ENCODE measurements at regions not wholly inside any gene's neighbourhood (a gene's known extent, or its start where the extent isn't known, plus 50 kb on each side); places are given as distances from the start of the nearest gene placed in this dataset.

GRCh38 chr2:34601561-34601960 lies 1002.5 kb upstream of the FAM98A start:
- ChIA-PET POLR2A (ENCODE audit: low non-redundant PET) (no interaction called here), CTCF (interaction anchor here (0.6 to 0.9 kb wide), 2 partner anchors 106 to 980 kb away, joined by 3 read pairs; no protein-coding TSS in a partner anchor)
- TF ChIP-seq CTCF (conservative IDR thresholded peaks at IDR 0.05; ENCODE audit: low read depth), result no peak
- H3K27ac ChIP-seq, result no peak overlapping the region
- DNase-seq (ENCODE audit: low spot score), result no peak

DNA sequence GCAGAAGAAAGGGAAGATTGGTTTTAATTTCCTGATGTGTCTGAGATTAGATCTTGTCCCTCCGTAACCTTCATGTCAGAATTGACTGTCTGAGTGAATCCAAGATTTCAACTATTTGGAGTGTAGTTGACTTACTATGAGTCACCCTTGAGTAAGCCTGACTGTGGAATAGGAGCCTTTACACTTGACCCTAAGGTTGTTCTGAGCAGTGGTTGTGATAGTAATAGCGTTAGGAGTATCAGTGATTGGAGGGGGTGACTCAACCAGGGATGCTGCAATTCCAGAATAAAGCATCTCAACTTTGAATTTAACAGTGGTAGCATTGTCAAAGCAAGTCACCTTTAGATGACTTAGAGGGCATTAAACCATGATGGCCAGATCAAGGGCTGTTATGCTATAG lies 979.5 kb upstream of the FAM98A start:
- H3K27ac ChIP-seq, result no peak overlapping the region
- peak; percentile 53 for DNase-seq (ENCODE audit: low spot score)
- ChIA-PET POLR2A (ENCODE audit: low non-redundant PET) (no interaction called here), CTCF (no interaction called here)
- no peak for TF ChIP-seq CTCF (conservative IDR thresholded peaks at IDR 0.05; ENCODE audit: low read depth)

DNA sequence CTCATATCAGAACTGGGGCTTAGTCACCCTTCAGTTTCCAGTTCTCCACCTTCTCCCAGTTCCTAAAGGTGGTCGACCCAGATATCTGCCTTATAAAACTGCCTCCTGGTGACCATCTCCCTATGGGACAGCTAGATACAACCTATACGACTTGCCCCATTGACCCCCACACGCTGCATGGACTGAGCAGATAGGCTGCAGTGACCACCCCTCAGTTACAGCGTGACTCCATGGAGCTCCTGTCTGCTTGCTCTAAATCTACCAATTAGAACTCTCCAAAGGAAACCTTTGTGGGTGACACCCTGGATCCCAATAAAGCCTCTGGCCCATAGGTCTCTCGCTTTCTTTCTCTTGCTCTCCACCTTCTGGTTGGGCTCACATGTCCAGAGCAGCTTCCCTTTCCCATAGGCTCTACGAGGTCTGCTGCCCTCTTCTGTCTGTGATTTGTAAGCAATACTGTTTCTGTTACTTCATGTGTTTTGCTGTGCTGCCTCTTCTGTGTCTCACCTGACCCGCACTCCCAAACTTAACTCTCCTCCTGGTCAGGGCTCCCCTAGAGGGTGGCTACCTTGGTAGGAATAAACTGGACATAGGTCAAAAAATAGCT lies 971.3 kb upstream of the FAM98A start:
- TF ChIP-seq CTCF (conservative IDR thresholded peaks at IDR 0.05; ENCODE audit: low read depth), result no peak; the same call in 1 of the 2 replicates
- ChIA-PET POLR2A (ENCODE audit: low non-redundant PET) (no interaction called here), CTCF (interaction anchor here (0.6 to 1.2 kb wide), 9 partner anchors 11 to 1008 kb away, joined by 3 to 6 read pairs (median 4); no protein-coding TSS in a partner anchor)
- DNase-seq (ENCODE audit: low spot score), result peak; percentile 42
- no peak overlapping the region for H3K27ac ChIP-seq

DNA sequence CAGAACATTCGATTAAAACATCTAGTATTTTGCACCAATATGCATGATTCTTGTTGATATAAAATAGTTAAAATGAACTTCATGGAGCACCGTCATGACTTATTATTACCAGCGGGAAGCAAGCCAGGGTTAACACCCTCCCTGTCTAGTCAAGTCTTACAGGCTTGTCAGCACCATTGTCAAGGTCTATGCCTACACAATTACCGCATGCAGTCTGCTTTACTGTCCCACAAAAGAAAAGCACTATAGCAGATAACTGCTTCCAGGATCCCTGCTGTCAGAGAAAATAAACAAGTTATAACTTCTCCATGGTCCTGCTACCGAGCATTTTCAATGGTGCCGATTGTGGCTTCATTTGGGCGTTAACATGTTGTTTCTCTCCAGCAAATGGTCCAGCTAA lies 968.0 kb upstream of the FAM98A start:
- no peak for DNase-seq (ENCODE audit: low spot score)
- no peak overlapping the region for H3K27ac ChIP-seq
- no peak for TF ChIP-seq CTCF (conservative IDR thresholded peaks at IDR 0.05; ENCODE audit: low read depth)
- ChIA-PET POLR2A (ENCODE audit: low non-redundant PET) (no interaction called here), CTCF (no interaction called here)

DNA sequence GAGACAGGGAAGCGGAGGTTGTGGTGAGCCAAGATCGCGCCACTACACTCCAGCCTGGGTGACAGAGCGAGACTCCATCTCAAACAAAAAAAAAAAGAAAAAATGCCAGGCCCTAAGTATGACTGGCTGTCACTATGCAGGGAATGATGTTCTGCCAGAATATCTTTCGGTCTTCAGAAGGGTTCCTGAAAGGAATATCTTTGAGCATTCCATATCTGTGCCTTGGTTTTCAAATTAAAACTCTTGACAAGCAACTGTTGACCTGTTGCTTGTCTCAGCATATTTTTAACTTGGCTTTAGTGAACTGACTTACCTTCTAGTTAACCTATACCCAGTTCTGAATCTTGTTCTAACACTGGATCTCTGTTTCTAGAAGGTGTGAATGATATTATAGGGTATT lies 953.2 kb upstream of the FAM98A start:
- ChIA-PET POLR2A (ENCODE audit: low non-redundant PET) (no interaction called here), CTCF (no interaction called here)
- H3K27ac ChIP-seq, result no peak overlapping the region
- no peak for TF ChIP-seq CTCF (conservative IDR thresholded peaks at IDR 0.05; ENCODE audit: low read depth)
- no peak for DNase-seq (ENCODE audit: low spot score)

GRCh38 chr2:34549710-34550345 lies 950.7 kb upstream of the FAM98A start:
- POLR2A ChIA-PET (ENCODE audit: low non-redundant PET), result no interaction called here
- DNase-seq (ENCODE audit: low spot score), result peak; percentile 67
- CTCF ChIA-PET, result no interaction called here
- no peak overlapping the region for H3K27ac ChIP-seq
- no peak for TF ChIP-seq CTCF (conservative IDR thresholded peaks at IDR 0.05; ENCODE audit: low read depth)
